Brain microvascular endothelial cell (primary cell): ENCODE measurements at regions not wholly inside any gene's neighbourhood (a gene's known extent, or its start where the extent isn't known, plus 50 kb on each side); places are given as distances from the start of the nearest gene placed in this dataset.

ENCODE experiments used
- DNase-seq: peaks from one replicate; pipeline ENCODE4 v3.0.0-alpha.2; 2020
- H3K27ac ChIP-seq: fragments of 250-450 bp; sonication (Bioruptor Pico); 2 replicates; pipeline ENCODE4 v1.5.1; 2020; ENCODE audit warnings: mild to moderate bottlenecking, moderate library complexity
- H3K27me3 ChIP-seq: fragments of 250-450 bp; sonication (Bioruptor Pico); replicated peaks from 2 replicates; pipeline ENCODE4 v1.5.1; 2020; ENCODE audit warnings: mild to moderate bottlenecking
- H3K36me3 ChIP-seq: fragments of 250-450 bp; sonication (Bioruptor Pico); replicated peaks from 2 replicates; pipeline ENCODE4 v1.5.1; 2020; ENCODE audit warnings: mild to moderate bottlenecking
- H3K4me3 ChIP-seq: 2 replicates; pipeline ENCODE4 v1.5.1; 2011; ENCODE audit warnings: low read depth, mild to moderate bottlenecking, control low read depth, low read length, moderate library complexity
- in situ Hi-C: cut with HindIII; loops from 2 replicates; pipeline ENCODE4 v1.10.0; 2017; ENCODE audit warnings: low sequenced_read_pairs, low pct_ligation_motif_present
- TF ChIP-seq, protein P1 (sequence below): IDR thresholded peaks from 2 replicates; pipeline ENCODE4 v1.5.1; 2011; ENCODE audit warnings: low read depth, mild to moderate bottlenecking, moderate library complexity, low read length, control low read depth, inconsistent platforms; ENCODE audit errors: missing control alignments

DNA sequence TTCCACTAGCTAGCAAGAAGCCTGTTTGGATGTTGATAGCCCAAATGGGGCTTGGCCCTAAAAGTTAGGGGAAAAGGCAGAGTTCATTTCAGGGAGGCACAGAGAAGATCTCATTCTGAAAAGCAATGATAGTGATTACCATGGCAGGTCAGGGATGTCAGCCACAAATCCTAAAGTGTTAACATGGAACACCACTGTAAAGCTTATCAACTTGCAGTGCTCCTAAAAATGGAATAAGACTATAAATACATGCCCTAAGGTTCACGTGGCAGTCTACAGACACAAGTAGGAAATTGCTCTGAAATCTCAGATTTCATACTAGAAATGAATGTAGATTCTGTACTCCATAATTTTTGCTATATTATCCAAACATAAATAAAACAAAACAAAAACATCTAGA, 280.0 kb upstream of the E2F7 start:
- Histone ChIP-seq H3K4me3 (no peak overlapping the region), H3K36me3 (no peaks in the 10 kb centered on the region), H3K27ac (no peak overlapping the region), H3K27me3 (no peaks in the 10 kb centered on the region)
- TF ChIP-seq, protein P1, sequence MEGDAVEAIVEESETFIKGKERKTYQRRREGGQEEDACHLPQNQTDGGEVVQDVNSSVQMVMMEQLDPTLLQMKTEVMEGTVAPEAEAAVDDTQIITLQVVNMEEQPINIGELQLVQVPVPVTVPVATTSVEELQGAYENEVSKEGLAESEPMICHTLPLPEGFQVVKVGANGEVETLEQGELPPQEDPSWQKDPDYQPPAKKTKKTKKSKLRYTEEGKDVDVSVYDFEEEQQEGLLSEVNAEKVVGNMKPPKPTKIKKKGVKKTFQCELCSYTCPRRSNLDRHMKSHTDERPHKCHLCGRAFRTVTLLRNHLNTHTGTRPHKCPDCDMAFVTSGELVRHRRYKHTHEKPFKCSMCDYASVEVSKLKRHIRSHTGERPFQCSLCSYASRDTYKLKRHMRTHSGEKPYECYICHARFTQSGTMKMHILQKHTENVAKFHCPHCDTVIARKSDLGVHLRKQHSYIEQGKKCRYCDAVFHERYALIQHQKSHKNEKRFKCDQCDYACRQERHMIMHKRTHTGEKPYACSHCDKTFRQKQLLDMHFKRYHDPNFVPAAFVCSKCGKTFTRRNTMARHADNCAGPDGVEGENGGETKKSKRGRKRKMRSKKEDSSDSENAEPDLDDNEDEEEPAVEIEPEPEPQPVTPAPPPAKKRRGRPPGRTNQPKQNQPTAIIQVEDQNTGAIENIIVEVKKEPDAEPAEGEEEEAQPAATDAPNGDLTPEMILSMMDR = no peak
- in situ Hi-C loops = no loop called here
- DNase-seq = no peak

DNA sequence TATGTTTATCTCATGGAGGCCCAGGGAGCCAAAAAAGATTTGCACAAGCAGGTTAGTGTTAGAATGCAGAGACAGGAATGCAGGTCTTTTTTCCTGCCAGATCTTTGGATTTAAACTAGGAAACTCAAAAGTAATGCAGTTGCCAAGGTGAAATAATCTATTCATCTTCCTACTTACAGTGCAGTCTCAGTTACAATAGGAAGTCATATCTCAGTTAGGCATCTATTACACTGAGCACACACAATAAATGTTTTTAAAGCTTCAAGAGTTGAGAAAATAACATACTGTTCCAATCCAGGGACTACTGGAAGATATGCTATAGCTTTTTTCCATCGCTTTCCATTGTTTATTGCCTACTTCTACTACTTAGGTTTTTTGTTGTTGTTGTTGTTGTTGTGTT, 279.3 kb upstream of the E2F7 start:
- H3K27me3 ChIP-seq = no peaks in the 10 kb centered on the region
- no peak for DNase-seq
- in situ Hi-C loops = no loop called here
- no peak overlapping the region for H3K27ac ChIP-seq
- no peaks in the 10 kb centered on the region for H3K36me3 ChIP-seq
- TF ChIP-seq, protein P1 = no peak
- no peak overlapping the region for H3K4me3 ChIP-seq

DNA sequence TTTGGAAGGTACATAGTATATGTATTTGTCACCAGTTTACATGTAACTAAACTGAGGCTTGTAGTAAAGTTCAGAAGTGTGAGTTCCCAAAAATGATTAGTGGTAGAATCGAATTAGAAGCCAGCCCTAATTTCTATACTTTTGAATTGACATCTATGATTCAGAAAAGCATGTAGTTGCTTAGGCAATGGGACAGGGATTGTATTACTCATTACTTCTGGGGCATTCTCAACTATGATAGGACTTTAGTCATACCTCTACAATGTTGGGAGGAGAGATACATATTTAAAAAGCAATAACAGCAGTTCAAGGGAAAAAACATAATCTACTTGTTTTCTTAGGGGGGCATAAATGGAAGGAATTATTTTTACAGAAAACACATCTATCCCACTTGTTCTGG, 277.9 kb upstream of the E2F7 start:
- DNase-seq = peak; percentile 37
- Histone ChIP-seq H3K27ac (no peak overlapping the region), H3K4me3 (no peak overlapping the region), H3K27me3 (no peaks in the 10 kb centered on the region), H3K36me3 (no peaks in the 10 kb centered on the region)
- in situ Hi-C loops = no loop called here
- TF ChIP-seq, protein P1 = no peak

DNA sequence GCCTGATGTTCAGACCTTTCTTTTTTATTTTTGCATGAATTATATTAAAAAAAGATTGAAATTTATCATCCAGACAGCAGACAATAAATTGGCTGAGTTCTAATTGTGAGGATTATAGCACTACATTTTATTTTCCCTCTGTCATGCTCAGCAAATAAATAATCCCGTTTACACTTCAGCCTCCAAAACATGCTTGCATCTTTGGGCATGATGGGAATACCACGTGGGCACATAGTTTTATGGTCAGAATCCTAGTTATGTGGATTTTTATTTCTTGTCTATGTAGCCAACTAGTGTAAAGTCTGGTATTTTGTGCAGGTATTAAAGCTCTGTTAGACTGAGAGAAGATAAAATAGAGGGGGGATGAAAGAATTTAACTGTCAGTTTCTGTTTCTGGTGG, 276.9 kb upstream of the E2F7 start:
- H3K36me3 ChIP-seq = no peaks in the 10 kb centered on the region
- no peaks in the 10 kb centered on the region for H3K27me3 ChIP-seq
- in situ Hi-C loops = no loop called here
- TF ChIP-seq, protein P1 = no peak
- DNase-seq = no peak
- H3K27ac ChIP-seq = no peak overlapping the region
- no peak overlapping the region for H3K4me3 ChIP-seq

DNA sequence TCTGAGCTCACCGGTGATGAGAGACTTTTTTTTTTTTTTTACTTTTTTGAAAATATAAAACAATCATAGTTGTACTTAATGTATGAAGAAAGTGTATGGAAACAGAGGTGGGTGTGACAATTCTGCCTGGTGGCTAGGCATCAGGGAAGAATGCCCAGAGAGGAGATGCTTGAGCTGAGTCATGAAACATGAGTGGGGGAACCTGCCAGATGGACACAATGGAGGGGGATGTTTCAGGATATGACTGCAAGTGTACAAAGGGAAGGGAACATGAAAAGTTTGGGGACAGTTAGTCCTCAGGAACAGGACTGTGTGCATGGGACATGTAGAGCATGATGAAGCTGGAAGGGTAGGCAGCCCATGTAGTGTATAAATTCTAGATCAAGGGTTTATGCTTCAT, 274.2 kb upstream of the E2F7 start:
- in situ Hi-C loops = no loop called here

DNA sequence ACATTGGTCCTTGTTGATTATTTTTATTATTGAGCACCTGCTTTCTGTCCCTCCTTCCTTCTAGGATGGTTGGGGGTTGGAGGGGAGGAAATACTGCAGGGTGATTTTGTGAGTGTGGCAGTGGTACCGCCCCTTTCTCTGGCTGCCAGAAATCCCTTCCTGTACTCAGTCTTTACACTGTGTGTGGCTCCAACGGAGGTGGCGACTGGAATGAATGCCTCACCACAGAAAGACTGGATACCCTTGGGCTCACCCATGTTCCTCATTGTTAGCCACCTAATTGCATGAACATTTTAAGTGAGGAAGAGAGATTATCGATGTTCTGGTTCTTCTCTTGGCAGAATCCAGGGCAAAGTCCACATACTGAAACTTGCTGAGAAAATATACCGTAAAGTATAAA, 272.0 kb upstream of the E2F7 start:
- H3K4me3 ChIP-seq = no peak overlapping the region
- no peak for DNase-seq

More for the DNA sequence above, 274.2 kb upstream of the E2F7 start:
- no peaks in the 10 kb centered on the region for H3K36me3 ChIP-seq
- no peak overlapping the region for H3K4me3 ChIP-seq
- TF ChIP-seq, protein P1 = no peak
- no peaks in the 10 kb centered on the region for H3K27me3 ChIP-seq
- no peak for DNase-seq
- H3K27ac ChIP-seq = no peak overlapping the region

More for the DNA sequence above, 272.0 kb upstream of the E2F7 start:
- in situ Hi-C loops = no loop called here
- Histone ChIP-seq H3K27ac (no peak overlapping the region), H3K27me3 (no peaks in the 10 kb centered on the region), H3K36me3 (no peaks in the 10 kb centered on the region)
- TF ChIP-seq, protein P1 = no peak
